PC-9 (cell line): ENCODE measurements at regions not wholly inside any gene's neighbourhood (a gene's known extent, or its start where the extent isn't known, plus 50 kb on each side); places are given as distances from the start of the nearest gene placed in this dataset.

Experiments used
- EZH2 ChIP-seq: fragments of 200-600 bp; sonication (generic); IDR thresholded peaks from 2 replicates; pipeline ENCODE4 v1.8.0; 2017; ENCODE audit warnings: antibody characterized with exemption, low read depth
- TF ChIP-seq, protein P1 (sequence below): fragments of 200-600 bp; sonication (generic); conservative IDR thresholded peaks from 2 replicates; pipeline ENCODE4 v1.6.1; 2017; ENCODE audit warnings: mixed run types, antibody characterized with exemption, mild to moderate bottlenecking, moderate library complexity

DNA sequence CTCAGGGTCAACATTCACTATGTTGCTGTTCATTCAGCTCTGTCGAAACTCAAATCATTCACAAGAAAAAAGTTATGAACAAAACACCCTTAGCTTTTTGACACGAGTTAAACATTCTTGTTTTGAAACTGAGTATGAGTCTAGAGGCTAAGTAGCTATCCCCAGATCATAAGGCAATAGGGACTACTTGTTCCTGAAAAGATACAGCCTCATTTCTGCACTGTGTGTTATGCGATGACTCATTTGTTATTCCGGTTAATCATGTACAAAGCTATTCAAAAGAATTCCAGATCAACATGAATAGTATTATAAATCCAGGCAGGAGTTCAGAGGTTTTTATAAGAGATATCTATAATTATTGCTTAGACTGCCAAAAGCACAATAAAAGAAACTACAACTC is 908.0 kb downstream of the QKI start:
- TF ChIP-seq, protein P1, sequence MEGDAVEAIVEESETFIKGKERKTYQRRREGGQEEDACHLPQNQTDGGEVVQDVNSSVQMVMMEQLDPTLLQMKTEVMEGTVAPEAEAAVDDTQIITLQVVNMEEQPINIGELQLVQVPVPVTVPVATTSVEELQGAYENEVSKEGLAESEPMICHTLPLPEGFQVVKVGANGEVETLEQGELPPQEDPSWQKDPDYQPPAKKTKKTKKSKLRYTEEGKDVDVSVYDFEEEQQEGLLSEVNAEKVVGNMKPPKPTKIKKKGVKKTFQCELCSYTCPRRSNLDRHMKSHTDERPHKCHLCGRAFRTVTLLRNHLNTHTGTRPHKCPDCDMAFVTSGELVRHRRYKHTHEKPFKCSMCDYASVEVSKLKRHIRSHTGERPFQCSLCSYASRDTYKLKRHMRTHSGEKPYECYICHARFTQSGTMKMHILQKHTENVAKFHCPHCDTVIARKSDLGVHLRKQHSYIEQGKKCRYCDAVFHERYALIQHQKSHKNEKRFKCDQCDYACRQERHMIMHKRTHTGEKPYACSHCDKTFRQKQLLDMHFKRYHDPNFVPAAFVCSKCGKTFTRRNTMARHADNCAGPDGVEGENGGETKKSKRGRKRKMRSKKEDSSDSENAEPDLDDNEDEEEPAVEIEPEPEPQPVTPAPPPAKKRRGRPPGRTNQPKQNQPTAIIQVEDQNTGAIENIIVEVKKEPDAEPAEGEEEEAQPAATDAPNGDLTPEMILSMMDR: no peak
- no peak for TF ChIP-seq EZH2
